ENCODE measurements at regions not wholly inside any gene's neighbourhood (a gene's known extent, or its start where the extent isn't known, plus 50 kb on each side); places are given as distances from the start of the nearest gene placed in this dataset.

DNA sequence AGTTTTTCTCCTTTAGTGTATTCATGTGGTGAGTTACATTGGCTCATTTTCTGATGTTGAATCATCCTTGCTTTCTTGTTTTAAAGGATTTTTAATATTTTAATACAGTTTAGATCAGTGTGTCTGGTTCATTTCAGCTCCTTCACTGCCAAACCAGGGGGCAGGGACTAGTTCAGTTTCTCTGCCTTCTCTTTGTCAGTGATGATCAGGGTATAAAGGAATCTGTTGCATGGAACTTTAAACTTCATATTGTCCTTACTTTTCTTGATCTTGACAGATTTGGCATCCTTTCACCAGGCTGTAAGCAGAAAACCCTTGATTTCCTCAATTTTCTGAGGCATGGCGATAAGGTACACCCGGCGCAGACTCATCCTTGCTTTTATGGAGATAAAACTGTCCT, 149.4 kb downstream of the KDR start:
- no peak for TF ChIP-seq POLR2AphosphoS5 (IDR thresholded peaks at IDR 0.05; ENCODE audit: low read depth, low read length)
- no peak for TF ChIP-seq POLR2A (IDR thresholded peaks at IDR 0.05; ENCODE audit: low read depth, low read length)
- no peak for TF ChIP-seq TAF1 (IDR thresholded peaks at IDR 0.05; ENCODE audit: low read depth, low read length)
- no peak for TF ChIP-seq SPI1 (IDR thresholded peaks at IDR 0.05; ENCODE audit: low read depth, low read length)
- no peak for TF ChIP-seq PAX5 (IDR thresholded peaks at IDR 0.05; ENCODE audit: insufficient read depth, low read length, severe bottlenecking)
